Tibial artery (tissue), 4 donors: ENCODE measurements at regions not wholly inside any gene's neighbourhood (a gene's known extent, or its start where the extent isn't known, plus 50 kb on each side); places are given as distances from the start of the nearest gene placed in this dataset.

ENCODE experiments used
- DNase-seq, 2 donors: peaks; one replicate each; pipeline ENCODE4 v3.0.0-alpha.2; 2019
- H3K27ac ChIP-seq, 2 donors: fragments of 200-600 bp; sonication (generic) in 1 of 2; 1 replicate in 1 of 2; 2 replicates in 1 of 2; pipeline ENCODE4 v1.5.1; 2018 to 2019; ENCODE audit warnings: mild to moderate bottlenecking in 1 of 2
- H3K27me3 ChIP-seq, 2 donors: fragments of 200-600 bp; sonication (generic) in 1 of 2; one replicate each; pipeline versions ENCODE4 v1.5.1 to v1.6.0; 2016 to 2019
- H3K36me3 ChIP-seq, 3 donors: fragments of 200-600 bp; sonication (generic) in 2 of 3; one replicate each; pipeline ENCODE4 v1.5.1; 2016 to 2019; ENCODE audit warnings: mild to moderate bottlenecking in 2 of 3
- H3K4me1 ChIP-seq, 4 donors: fragments of 200-600 bp; sonication (generic) in 2 of 4; 1 replicate in 3 of 4; 2 replicates in 1 of 4; pipeline ENCODE4 v1.5.1; 2016 to 2019
- H3K4me3 ChIP-seq, 2 donors: fragments of 200-600 bp; sonication (generic) in 1 of 2; 1 replicate in 1 of 2; 2 replicates in 1 of 2; pipeline ENCODE4 v1.5.1; 2018 to 2019; ENCODE audit warnings: mild to moderate bottlenecking in 2 of 2
- H3K9me3 ChIP-seq, 3 donors: fragments of 200-600 bp; sonication (generic) in 1 of 3; one replicate each; pipeline ENCODE4 v1.5.1; 2016 to 2019
- CTCF ChIP-seq, 2 experiments: fragments of 200-600 bp in 1 of 2; fragments of 450-650 bp in 1 of 2; IDR thresholded peaks; one replicate each; pipeline ENCODE4 v1.5.1; 2017 to 2019; ENCODE audit warnings: antibody characterized with exemption in 2 of 2, mild to moderate bottlenecking in 1 of 2, moderate library complexity in 1 of 2
- intact Hi-C: fragments of 100-400 bp; cut with DNase I; formaldehyde crosslinking; loops from one replicate; pipeline ENCODE4 v1.15.0; 2023; ENCODE audit warnings: low total_unique reads

- Histone ChIP-seq H3K36me3 (no peaks in the 10 kb centered on the region), H3K4me1 (no peaks in the 10 kb centered on the region), H3K27ac (no peak overlapping the region), H3K4me3 (no peak overlapping the region), H3K9me3 (peaks cover 0 to 23% (median 0%) of the 10 kb centered on the region in 3 donors), H3K27me3 (no peaks in the 10 kb centered on the region)
- intact Hi-C loops: no loop called here
- no peak for TF ChIP-seq CTCF (IDR thresholded peaks at IDR 0.05)
- no peak for DNase-seq
These were observed 135.1 kb downstream of the ZIC1 start for GRCh38 chr3:147544290-147544689.

- Histone ChIP-seq H3K27me3 (no peaks in the 10 kb centered on the region), H3K4me1 (no peaks in the 10 kb centered on the region), H3K27ac (no peak overlapping the region), H3K36me3 (no peaks in the 10 kb centered on the region), H3K4me3 (no peak overlapping the region), H3K9me3 (no peaks in the 10 kb centered on the region)
- intact Hi-C loops: no loop called here
- no peak for DNase-seq
- no peak for TF ChIP-seq CTCF (IDR thresholded peaks at IDR 0.05)
These were observed 142.3 kb downstream of the ZIC1 start for GRCh38 chr3:147551491-147551890.

- no peak overlapping the region for H3K27ac ChIP-seq
- H3K27me3 ChIP-seq: no peaks in the 10 kb centered on the region
- no peaks in the 10 kb centered on the region for H3K36me3 ChIP-seq
- H3K9me3 ChIP-seq: no peaks in the 10 kb centered on the region
- TF ChIP-seq CTCF (IDR thresholded peaks at IDR 0.05): no peak
- DNase-seq: no peak
- H3K4me1 ChIP-seq: no peaks in the 10 kb centered on the region
- H3K4me3 ChIP-seq: no peak overlapping the region
- intact Hi-C loops: no loop called here
These were observed 145.2 kb downstream of the ZIC1 start for GRCh38 chr3:147554332-147554731.

GRCh38 chr3:147572970-147573340, 163.8 kb downstream of the ZIC1 start:
- no peak overlapping the region for H3K4me3 ChIP-seq
- no peak for DNase-seq
- H3K27me3 ChIP-seq: no peaks in the 10 kb centered on the region
- no peaks in the 10 kb centered on the region for H3K4me1 ChIP-seq
- intact Hi-C loops: loop anchor here (5.0 kb wide), 1 partner anchor 951 kb away; no protein-coding TSS in a partner anchor
- no peaks in the 10 kb centered on the region for H3K36me3 ChIP-seq
- H3K27ac ChIP-seq: no peak overlapping the region
- H3K9me3 ChIP-seq: no peaks in the 10 kb centered on the region
- no peak for TF ChIP-seq CTCF (IDR thresholded peaks at IDR 0.05)

- Histone ChIP-seq H3K4me1 (no peaks in the 10 kb centered on the region), H3K36me3 (no peaks in the 10 kb centered on the region), H3K9me3 (no peaks in the 10 kb centered on the region), H3K27me3 (no peaks in the 10 kb centered on the region), H3K4me3 (no peak overlapping the region), H3K27ac (no peak overlapping the region)
- no peak for DNase-seq
- intact Hi-C loops: loop anchor here (5.0 kb wide), 1 partner anchor 952 kb away; no protein-coding TSS in a partner anchor
- no peak for TF ChIP-seq CTCF (IDR thresholded peaks at IDR 0.05)
These were observed 165.5 kb downstream of the ZIC1 start for GRCh38 chr3:147574621-147575020.

- Histone ChIP-seq H3K9me3 (no peaks in the 10 kb centered on the region), H3K4me3 (no peak overlapping the region), H3K27ac (no peak overlapping the region), H3K27me3 (no peaks in the 10 kb centered on the region), H3K36me3 (no peaks in the 10 kb centered on the region), H3K4me1 (no peaks in the 10 kb centered on the region)
- DNase-seq: no peak
- intact Hi-C loops: no loop called here
- TF ChIP-seq CTCF (IDR thresholded peaks at IDR 0.05): no peak
These were observed 166.2 kb downstream of the ZIC1 start for GRCh38 chr3:147575391-147575790.
